GM18907 (cell line): ENCODE measurements at regions not wholly inside any gene's neighbourhood (a gene's known extent, or its start where the extent isn't known, plus 50 kb on each side); places are given as distances from the start of the nearest gene placed in this dataset.

Experiments
- ATAC-seq: cut with Tn5 transposase; IDR thresholded peaks from one replicate; pipeline ENCODE4 v1.9.1; 2021; ENCODE audit warnings: mild to moderate bottlenecking, moderate library complexity; ENCODE audit not compliant: unreplicated experiment

DNA sequence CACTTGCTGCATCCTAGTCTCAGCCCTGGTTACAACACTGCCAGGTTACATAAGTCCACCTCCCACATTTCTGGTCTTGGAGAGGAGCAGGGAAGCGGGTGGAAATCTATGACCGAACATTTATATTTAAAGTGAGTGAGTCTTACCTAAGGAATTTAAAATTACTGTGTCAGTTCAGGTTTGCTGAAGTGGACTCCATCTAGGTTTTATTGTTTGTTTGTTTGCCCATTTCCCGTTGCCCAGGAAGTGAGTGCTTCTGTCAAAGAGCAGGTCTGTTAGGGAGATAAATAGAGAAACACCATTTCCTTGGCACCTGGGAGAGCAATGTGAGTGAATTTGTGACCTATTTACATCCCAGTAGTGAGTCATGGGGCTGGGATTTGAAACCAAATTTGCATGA is 179.5 kb downstream of the KIF4B start:
- ATAC-seq: no peak

GRCh38 chr5:155193483-155194107 is 180.0 kb downstream of the KIF4B start:
- no peak for ATAC-seq

GRCh38 chr5:155200608-155201007 is 187.1 kb downstream of the KIF4B start:
- ATAC-seq: no peak

- no peak for ATAC-seq
These were observed 198.2 kb downstream of the KIF4B start for GRCh38 chr5:155211764-155212163.

GRCh38 chr5:155222393-155222792 is 208.8 kb downstream of the KIF4B start:
- no peak for ATAC-seq

DNA sequence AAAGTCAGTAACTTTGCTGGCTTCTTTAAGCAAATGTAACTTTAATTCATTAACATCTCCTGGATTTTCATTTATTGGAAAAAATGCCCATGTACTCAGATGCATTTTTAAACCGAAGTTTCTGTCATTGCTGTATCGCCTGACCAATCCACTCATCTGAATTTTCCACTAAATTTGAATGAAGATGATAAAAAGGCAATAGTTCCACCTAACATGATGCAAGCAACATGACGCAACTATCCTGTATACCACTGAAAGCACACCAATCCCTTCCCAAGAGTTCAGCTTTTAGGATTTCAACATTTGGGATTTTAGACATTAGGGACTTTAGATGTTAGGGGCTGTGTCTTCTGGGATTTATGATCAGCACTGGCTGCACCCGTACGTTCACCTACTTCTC is 215.6 kb downstream of the KIF4B start:
- ATAC-seq: no peak

GRCh38 chr5:155239803-155240202 is 226.2 kb downstream of the KIF4B start:
- ATAC-seq: no peak

DNA sequence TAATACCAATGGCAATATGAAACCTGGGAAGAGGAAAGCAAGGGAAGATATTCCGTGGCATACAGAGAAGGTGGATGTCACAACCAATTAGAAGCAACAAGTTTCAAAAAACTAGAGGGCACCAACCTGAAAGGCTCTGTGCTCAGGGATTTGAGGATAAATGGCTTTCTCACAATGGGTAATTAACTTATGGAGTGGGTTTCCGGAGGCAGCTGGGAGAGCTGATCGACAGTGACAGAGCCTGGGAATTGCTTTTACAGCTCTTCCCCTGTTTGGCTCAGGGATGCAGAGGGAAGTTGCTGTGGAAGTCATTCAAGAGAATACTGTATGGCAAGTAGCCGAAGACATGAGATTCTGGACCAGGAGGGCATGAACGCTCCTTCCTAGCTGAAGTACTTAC is 237.0 kb downstream of the KIF4B start:
- no peak for ATAC-seq

DNA sequence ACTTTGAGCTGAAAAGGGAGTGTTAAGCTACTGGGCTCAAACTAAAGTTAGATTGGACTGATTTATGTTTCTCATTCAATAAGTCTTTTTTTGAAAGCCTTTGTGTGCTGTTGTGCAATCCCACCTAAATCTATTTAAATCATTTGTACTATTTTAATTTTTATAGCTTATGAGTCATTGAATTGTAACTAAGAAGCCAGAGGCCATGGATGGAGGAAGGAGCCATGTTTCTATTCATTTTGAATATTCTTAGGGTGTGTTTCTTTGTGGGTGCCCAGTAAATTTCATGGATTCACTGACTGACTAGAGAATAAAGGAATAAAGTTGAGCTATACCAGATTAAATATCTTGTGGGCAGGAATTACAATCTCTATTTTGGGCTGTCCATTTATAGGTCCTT is 238.5 kb downstream of the KIF4B start:
- ATAC-seq: no peak

DNA sequence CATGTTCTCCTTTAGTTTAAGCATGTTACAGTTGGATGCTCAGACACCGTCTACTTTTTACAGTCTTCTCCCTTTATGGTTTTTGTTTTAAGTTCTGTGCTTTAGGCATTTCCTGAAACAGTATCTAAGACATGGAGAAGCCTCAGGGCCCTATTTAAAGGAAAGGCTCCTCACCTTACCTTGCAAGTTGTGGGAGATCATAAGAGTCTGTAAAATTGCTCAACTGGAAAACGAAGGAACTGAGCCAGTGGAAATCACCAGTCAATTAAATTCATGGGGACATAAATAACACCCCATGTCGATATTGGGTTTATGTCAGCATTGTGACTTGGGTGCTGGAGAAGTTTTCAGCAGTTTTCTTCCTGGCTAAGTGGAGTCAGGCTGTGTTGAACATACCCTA is 239.2 kb downstream of the KIF4B start:
- ATAC-seq: no peak

GRCh38 chr5:155254399-155254798 is 240.8 kb downstream of the KIF4B start:
- no peak for ATAC-seq

DNA sequence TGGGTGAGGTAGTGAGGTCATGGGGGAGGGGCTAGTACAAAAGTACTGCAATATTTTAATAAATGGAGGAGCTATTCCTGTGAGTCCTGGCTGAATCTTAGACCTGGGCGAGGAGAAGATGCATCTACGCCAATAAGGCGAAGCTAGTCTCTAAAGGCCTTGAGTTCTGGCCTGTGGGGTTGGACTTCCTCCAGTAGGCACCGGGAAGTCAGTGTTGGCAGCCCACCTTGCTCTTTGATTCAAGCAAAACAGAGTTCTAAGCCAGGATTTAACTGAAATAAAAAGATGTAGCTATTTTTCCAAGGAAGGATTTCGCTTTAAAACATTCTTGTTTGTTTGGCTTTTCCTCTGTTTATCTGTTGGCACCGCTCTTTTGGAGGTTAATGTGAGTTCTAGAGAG is 244.6 kb downstream of the KIF4B start:
- ATAC-seq: no peak

DNA sequence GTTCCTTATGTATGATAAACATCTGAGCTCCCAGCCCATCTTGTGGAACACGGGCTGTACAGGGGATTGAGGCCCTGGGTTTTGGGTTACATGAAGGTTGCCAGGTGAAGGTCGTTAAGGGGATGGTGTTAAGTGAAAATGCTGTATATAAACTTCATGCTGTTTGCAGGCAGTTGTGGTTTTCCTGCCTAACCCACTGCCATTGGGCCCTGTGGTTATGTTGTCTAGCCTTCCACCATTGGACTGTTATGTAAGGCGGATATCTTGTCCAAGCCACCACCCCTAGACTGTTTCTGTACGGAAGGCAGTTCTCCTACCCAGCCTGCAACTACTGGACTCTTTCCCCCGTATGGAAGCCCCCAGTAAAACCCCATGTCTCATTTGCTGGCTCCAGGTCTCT is 246.1 kb downstream of the KIF4B start:
- no peak for ATAC-seq

- ATAC-seq: peak; percentile 46
These were observed 247.2 kb downstream of the KIF4B start for GRCh38 chr5:155260798-155261197.

DNA sequence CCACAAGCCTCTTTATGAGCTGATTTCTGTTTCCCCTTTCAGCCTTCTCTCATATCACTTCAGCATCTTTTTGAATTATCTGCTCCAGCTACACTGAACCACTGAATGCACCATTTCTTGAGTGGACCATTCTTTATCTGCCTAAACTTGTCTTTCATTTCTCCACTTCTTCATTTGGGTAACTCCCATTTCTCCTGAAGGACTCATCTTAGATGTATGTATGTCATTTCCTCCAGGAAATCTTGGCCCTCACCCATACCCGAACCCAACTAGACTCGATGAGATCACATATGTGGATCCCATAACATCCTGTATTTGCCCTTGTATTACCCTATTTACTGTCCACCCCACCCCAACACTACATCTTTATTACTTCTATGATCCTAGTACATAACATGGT is 249.8 kb downstream of the KIF4B start:
- no peak for ATAC-seq

DNA sequence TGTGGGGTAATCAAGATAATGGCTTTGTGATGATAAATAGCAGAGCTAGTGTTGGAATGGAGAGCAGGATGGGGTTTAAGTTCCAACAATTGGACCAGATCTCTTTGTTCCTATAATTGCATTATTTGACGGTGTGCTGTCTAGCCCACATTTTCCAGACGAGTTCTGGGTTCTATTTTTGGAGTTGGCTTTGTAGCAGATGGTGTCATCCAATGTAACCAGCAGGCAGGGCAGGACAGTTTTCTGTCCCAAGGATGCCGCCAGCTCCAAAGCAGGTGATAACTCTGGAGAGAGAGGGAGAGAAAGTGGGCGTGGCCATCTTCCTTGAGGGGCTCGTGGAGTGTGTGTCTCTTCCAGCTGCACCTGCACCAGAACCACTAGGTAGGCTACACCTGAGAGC is 251.3 kb downstream of the KIF4B start:
- no peak for ATAC-seq

- ATAC-seq: no peak
These were observed 255.3 kb downstream of the KIF4B start for GRCh38 chr5:155268770-155269425.

DNA sequence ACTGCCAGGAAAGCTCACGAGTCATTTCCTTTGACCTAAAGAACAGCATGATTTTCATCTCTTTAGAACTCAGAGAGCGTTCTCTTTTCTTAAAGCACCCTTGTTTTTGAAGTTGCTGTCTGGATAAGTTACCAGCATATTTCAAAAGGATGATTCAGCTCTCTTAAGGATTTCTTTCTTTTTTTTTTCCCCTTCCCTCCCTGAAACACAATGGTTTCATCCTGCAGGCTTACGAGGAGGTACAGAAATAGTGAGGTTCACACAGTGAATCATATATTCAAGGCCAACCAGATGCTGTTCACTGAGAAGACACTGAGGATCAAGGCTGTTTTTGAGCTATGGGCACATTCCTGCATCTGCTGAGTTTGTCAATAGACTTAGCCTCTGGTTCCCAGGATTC is 257.2 kb downstream of the KIF4B start:
- no peak for ATAC-seq

DNA sequence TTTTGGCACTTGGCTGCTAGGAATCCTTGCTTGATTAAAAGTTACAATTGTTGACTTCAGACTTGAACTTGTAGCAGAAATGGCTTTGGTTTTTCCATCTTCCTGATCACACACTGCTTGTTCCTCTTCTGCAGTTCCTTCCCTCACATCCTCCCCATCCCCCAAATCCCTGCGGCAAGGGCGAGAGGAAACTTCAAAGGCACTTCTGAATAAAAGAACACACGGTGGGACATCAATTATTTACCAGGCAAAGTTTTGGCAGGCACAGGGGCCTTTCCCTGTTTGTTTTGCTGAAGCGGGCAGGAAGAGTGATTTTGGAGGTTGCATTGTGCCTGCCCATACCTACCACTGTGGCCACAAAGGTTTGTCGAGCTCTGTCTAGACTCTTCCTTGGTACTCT is 260.9 kb downstream of the KIF4B start:
- ATAC-seq: no peak

GRCh38 chr5:155275222-155275621 is 261.7 kb downstream of the KIF4B start:
- no peak for ATAC-seq

DNA sequence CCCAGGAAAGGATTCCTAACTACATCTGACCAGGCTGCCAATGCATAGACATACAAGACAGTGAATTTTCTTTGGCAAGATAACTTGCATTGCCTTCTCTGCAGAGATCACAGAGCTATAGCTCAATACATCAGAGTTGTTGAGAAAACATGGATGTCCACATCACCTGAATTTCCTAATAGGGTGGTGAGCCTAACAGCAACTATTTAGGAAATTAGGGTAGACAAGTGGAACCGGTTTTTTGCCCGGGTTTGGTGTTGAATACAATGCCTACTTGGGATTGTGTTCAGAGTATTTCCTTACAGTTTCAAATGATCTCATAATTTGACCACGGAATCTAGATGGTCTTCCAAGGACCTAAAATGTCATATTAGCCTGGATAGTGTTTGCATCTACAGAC is 262.7 kb downstream of the KIF4B start:
- no peak for ATAC-seq

GRCh38 chr5:155278532-155278931 is 265.0 kb downstream of the KIF4B start:
- no peak for ATAC-seq

- ATAC-seq: no peak
These were observed 269.1 kb downstream of the KIF4B start for GRCh38 chr5:155282503-155283107.
